CD4-positive, alpha-beta memory T cell (primary cell): ENCODE measurements at regions not wholly inside any gene's neighbourhood (a gene's known extent, or its start where the extent isn't known, plus 50 kb on each side); places are given as distances from the start of the nearest gene placed in this dataset.
"Not testable (repeated sequence)": the region's sequence is repeated elsewhere in the genome, so short reads cannot be mapped to it uniquely, and the experiment has no call there.

Source experiments
- CTCF ChIA-PET: fragments of 350-600 bp; sonication (Branson Sonifier 250); formaldehyde crosslinking; loops from one replicate; lab custom pipeline; 2021; ENCODE audit warnings: inconsistent platforms; ENCODE audit not compliant: partially characterized antibody; lab: Charles Lee
- POLR2A ChIA-PET: fragments of 350-600 bp; sonication (Branson Sonifier 250); formaldehyde crosslinking; loops from one replicate; lab custom pipeline; 2021; ENCODE audit not compliant: partially characterized antibody; lab: Charles Lee
- DNase-seq, 5 donors: peaks; one replicate each; pipeline versions ENCODE4 v3.0.0 to v3.0.0-alpha.2; 2020 to 2022; ENCODE audit warnings: mixed read lengths in 1 of 5
- H3K27ac ChIP-seq: one replicate; pipeline ENCODE4 v1.7.0; 2013; ENCODE audit warnings: low read depth, low read length
- H3K27me3 ChIP-seq: 2 replicates; pipeline ENCODE4 v1.7.0; 2013; ENCODE audit warnings: mild to moderate bottlenecking, low read length, moderate library complexity; ENCODE audit not compliant: insufficient read depth
- H3K36me3 ChIP-seq: 2 replicates; pipeline ENCODE4 v1.7.0; 2013; ENCODE audit warnings: mild to moderate bottlenecking, low read length, moderate library complexity; ENCODE audit not compliant: insufficient read depth
- H3K4me1 ChIP-seq: 2 replicates; pipeline ENCODE4 v1.7.0; 2013; ENCODE audit warnings: mild to moderate bottlenecking, low read length, moderate library complexity; ENCODE audit not compliant: insufficient read depth
- H3K4me3 ChIP-seq, 2 donors: one replicate each; pipeline ENCODE4 v1.7.0; 2013; ENCODE audit warnings: low read length in 2 of 2, mild to moderate bottlenecking in 1 of 2
- H3K9me3 ChIP-seq, 2 donors: one replicate each; pipeline ENCODE4 v1.7.0; 2013; ENCODE audit warnings: low read length in 2 of 2, control low read depth in 1 of 2; ENCODE audit not compliant: control insufficient read depth in 1 of 2
- H3K27ac Mint-ChIP-seq, 7 donors: one replicate each; pipeline ENCODE4 v1.8.0; 2020 to 2021; ENCODE audit warnings: mixed read lengths in 7 of 7, mild to moderate bottlenecking in 6 of 7, inconsistent platforms in 3 of 7, moderate library complexity in 3 of 7
- H3K27me3 Mint-ChIP-seq, 2 donors: one replicate each; pipeline ENCODE4 v1.8.0; 2020 to 2021; ENCODE audit warnings: mixed read lengths in 2 of 2
- H3K36me3 Mint-ChIP-seq, 2 donors: one replicate each; pipeline ENCODE4 v1.8.0; 2020 to 2021; ENCODE audit warnings: mixed read lengths in 2 of 2, inconsistent platforms in 1 of 2, mild to moderate bottlenecking in 1 of 2
- H3K4me1 Mint-ChIP-seq, 4 donors: one replicate each; pipeline ENCODE4 v1.8.0; 2020 to 2021; ENCODE audit warnings: mixed read lengths in 4 of 4, mild to moderate bottlenecking in 1 of 4
- H3K4me3 Mint-ChIP-seq, 8 donors: one replicate each; pipeline ENCODE4 v1.8.0; 2020 to 2021; ENCODE audit warnings: mixed read lengths in 8 of 8, mild to moderate bottlenecking in 7 of 8, moderate library complexity in 6 of 8, inconsistent platforms in 3 of 8
- H3K9me3 Mint-ChIP-seq, 8 donors: one replicate each; pipeline ENCODE4 v1.8.0; 2020 to 2021; ENCODE audit warnings: mixed read lengths in 8 of 8, mild to moderate bottlenecking in 5 of 8, inconsistent platforms in 3 of 8, moderate library complexity in 1 of 8
- intact Hi-C: fragments of 100-400 bp; cut with micrococcal nuclease; formaldehyde crosslinking; loops from one replicate; pipeline ENCODE4 v1.15.1; 2023

DNA sequence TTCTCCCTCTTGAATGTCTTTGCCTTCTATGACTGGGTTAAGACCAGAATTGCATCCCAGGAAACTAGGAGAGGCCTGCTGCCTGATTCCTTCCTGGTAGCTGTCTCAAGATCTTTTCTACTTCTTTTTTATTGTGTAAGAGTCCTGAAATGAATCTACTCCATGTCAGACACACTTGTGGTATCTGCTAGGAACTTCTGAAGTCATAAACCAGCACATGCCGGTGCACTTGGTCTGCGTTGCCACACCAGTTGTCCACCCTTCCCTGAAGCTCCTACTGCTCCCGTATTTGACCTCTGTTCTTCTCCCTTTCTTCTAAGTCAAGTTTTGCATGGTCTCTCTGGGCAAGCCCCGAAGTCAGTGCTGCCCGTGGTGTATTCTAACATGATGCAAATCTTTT lies 644.2 kb downstream of the ETS1 start:
- Mint-ChIP-seq H3K36me3 (no peaks in the 10 kb centered on the region), H3K27ac (no peak overlapping the region), H3K9me3 (peaks cover 0 to 2% (median 0%) of the 10 kb centered on the region in 8 donors), H3K27me3 (peaks cover 5 to 8% of the 10 kb centered on the region in 2 donors), H3K4me3 (no peak overlapping the region), H3K4me1 (no peaks in the 10 kb centered on the region)
- Histone ChIP-seq H3K27ac (no peak overlapping the region), H3K4me3 (no peak overlapping the region), H3K4me1 (no peaks in the 10 kb centered on the region), H3K27me3 (no peaks in the 10 kb centered on the region), H3K36me3 (no peaks in the 10 kb centered on the region), H3K9me3 (no peaks in the 10 kb centered on the region)
- ChIA-PET CTCF (no interaction called here), POLR2A (no interaction called here)
- intact Hi-C loops = no loop called here
- no peak for DNase-seq

DNA sequence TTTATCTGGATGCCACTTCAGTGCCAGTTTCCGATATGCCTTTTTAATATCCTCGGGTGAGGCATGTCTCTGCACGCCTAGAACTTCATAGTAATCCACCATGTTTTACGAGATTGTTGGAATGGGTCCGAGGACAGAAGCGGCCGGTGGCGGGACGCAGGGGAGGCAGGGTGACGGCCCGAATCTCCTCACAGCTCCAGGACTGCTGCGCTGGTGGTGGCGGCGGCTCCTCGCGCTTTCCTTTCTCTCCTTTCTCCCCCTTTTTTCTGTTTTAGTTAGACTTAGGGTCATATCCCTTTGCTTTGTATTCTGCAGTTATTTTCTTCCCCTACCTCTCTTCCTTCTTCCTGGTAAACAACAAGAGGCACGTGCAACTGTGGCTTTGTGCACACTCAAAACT lies 645.8 kb downstream of the ETS1 start:
- intact Hi-C loops = not testable (repeated sequence)

DNA sequence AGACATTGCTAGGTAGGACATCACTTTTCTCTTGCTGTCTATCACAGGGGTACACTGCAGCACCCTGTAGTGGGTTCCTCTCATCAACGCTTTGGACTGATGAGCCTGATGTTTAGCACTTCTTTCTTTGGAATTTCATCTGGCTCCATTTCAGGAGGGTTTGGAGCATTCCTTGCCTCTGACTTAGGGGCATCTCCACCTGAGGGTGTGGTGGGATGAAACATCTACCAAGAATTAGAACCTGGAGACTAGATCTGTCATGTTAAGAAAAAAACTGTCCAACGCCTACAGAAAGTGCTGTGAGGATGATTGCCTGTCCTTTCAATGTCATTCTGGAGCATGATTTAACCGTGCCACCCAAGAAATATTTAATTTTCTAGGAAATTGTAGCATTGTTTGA lies 648.4 kb downstream of the ETS1 start:
- Histone ChIP-seq H3K27me3 (no peaks in the 10 kb centered on the region), H3K4me3 (no peak overlapping the region), H3K9me3 (no peaks in the 10 kb centered on the region), H3K36me3 (no peaks in the 10 kb centered on the region), H3K27ac (no peak overlapping the region), H3K4me1 (no peaks in the 10 kb centered on the region)
- peaks cover 11 to 13% of the 10 kb centered on the region in 2 donors for H3K27me3 Mint-ChIP-seq
- H3K4me3 Mint-ChIP-seq = no peak overlapping the region
- intact Hi-C loops = no loop called here
- CTCF ChIA-PET = no interaction called here
- peak overlapping the region in 1 of 7 donors; percentile 20 for H3K27ac Mint-ChIP-seq
- no peaks in the 10 kb centered on the region for H3K36me3 Mint-ChIP-seq
- no peak for DNase-seq
- POLR2A ChIA-PET = no interaction called here
- H3K9me3 Mint-ChIP-seq = peaks cover 0 to 2% (median 0%) of the 10 kb centered on the region in 8 donors
- no peaks in the 10 kb centered on the region for H3K4me1 Mint-ChIP-seq

More for the DNA sequence above, 645.8 kb downstream of the ETS1 start:
- H3K4me1 Mint-ChIP-seq, H3K27ac Mint-ChIP-seq, CTCF ChIA-PET, H3K27me3 Mint-ChIP-seq, DNase-seq, H3K9me3 ChIP-seq, H3K4me3 Mint-ChIP-seq, H3K27ac ChIP-seq, H3K4me1 ChIP-seq, POLR2A ChIA-PET, H3K27me3 ChIP-seq, H3K9me3 Mint-ChIP-seq, H3K36me3 ChIP-seq, H3K4me3 ChIP-seq, H3K36me3 Mint-ChIP-seq: not testable (repeated sequence)

DNA sequence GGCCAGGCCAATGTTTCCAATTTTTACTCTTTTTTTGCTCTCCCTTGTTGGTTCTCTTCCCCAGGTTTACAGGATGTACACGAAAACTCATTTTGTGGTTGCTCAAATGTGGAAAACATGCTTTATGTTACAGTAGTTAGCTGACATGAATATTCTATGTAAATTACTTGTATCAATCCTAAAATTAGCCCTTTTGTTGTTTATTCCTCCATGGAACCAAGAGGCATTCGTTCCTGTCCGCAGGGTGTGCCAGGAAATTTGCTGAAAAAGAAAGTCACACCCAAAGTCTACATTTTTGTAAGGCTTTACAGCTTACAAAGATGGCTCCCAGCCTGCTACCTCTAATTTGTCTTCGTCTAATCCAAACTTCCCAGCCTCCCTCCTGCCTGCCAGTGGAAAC lies 652.3 kb downstream of the ETS1 start:
- ChIA-PET CTCF (no interaction called here), POLR2A (no interaction called here)
- Histone ChIP-seq H3K4me3 (no peak overlapping the region), H3K27me3 (no peaks in the 10 kb centered on the region), H3K9me3 (no peaks in the 10 kb centered on the region), H3K27ac (no peak overlapping the region), H3K4me1 (no peaks in the 10 kb centered on the region), H3K36me3 (no peaks in the 10 kb centered on the region)
- H3K27me3 Mint-ChIP-seq = peaks cover 12 to 13% of the 10 kb centered on the region in 2 donors
- H3K4me3 Mint-ChIP-seq = no peak overlapping the region
- H3K36me3 Mint-ChIP-seq = no peaks in the 10 kb centered on the region
- intact Hi-C loops = no loop called here
- no peak overlapping the region for H3K27ac Mint-ChIP-seq
- no peaks in the 10 kb centered on the region for H3K4me1 Mint-ChIP-seq
- no peak for DNase-seq
- H3K9me3 Mint-ChIP-seq = no peaks in the 10 kb centered on the region

DNA sequence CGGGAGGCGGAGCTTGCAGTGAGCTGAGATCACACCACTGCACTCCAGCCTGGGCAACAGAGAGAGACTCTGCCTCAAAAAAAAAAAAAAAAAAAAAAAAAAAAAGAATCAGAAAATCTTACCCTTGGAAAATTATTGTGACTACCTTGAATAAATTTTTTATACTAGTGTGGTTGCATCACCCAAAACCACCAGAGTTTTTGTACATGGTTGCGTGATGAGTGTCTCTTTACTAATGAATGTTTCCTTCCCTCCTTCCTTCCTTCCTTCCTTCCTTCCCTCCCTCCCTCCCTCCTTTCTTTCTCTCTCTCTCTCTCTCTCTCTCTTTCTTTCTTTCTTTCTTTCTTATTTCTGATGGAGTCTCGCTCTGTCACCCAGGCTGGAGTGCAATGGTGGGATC lies 653.4 kb downstream of the ETS1 start:
- H3K4me3 Mint-ChIP-seq, H3K9me3 Mint-ChIP-seq, H3K27ac Mint-ChIP-seq, CTCF ChIA-PET, H3K4me1 Mint-ChIP-seq, H3K36me3 ChIP-seq, DNase-seq, intact Hi-C loops, H3K4me3 ChIP-seq, H3K36me3 Mint-ChIP-seq, H3K9me3 ChIP-seq, POLR2A ChIA-PET, H3K27ac ChIP-seq, H3K27me3 ChIP-seq, H3K4me1 ChIP-seq: not testable (repeated sequence)
- peaks cover 10 to 18% of the 10 kb centered on the region in 2 donors for H3K27me3 Mint-ChIP-seq

DNA sequence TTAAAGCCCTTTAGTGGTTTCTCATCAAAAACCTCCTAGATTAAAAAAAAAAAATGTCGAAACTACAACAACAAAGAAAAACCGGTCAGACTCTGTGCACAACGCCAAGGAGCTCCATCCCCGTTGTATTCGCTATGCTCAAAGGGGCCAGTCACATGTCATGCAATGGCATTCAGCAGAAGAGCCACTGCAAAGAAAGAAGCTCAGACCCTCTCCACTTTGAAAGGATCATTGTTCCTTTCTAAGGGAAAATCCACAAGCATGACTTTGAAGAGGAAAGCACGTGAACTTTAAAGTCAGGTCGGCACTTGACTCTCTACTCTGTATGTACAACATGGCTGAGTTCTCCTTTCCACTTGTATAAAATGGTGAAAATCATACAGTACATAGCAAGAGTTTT lies 655.6 kb downstream of the ETS1 start:
- Mint-ChIP-seq H3K4me3 (no peak overlapping the region), H3K27ac (no peak overlapping the region), H3K27me3 (peaks cover 11 to 20% of the 10 kb centered on the region in 2 donors), H3K4me1 (no peaks in the 10 kb centered on the region), H3K36me3 (no peaks in the 10 kb centered on the region), H3K9me3 (no peaks in the 10 kb centered on the region)
- ChIA-PET CTCF (no interaction called here), POLR2A (no interaction called here)
- intact Hi-C loops = no loop called here
- Histone ChIP-seq H3K9me3 (no peaks in the 10 kb centered on the region), H3K27ac (no peak overlapping the region), H3K4me1 (no peaks in the 10 kb centered on the region), H3K27me3 (no peaks in the 10 kb centered on the region), H3K36me3 (no peaks in the 10 kb centered on the region), H3K4me3 (no peak overlapping the region)
- no peak for DNase-seq

DNA sequence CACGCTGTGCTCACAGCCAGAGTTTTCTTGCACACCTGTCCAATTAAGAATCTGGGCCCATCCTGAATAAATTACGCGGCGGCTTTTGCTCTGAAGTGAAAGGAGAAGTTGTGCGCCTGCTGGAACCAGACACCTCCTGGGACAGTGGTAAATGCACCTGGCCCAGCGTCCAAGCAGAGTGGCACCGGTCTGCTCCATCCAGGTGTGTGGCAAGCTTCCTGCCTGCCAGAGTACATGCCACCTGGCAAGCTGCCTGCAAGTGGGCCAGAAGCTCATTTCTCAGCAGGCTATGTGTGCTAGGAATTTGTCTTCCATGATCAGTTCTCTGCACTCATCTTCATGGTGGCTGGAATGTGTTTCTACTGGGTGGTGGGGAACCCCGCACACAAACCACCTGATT lies 660.6 kb downstream of the ETS1 start:
- Mint-ChIP-seq H3K36me3 (no peaks in the 10 kb centered on the region), H3K27ac (no peak overlapping the region), H3K4me3 (no peak overlapping the region), H3K4me1 (no peaks in the 10 kb centered on the region), H3K9me3 (peaks cover 0 to 5% (median 1%) of the 10 kb centered on the region in 8 donors), H3K27me3 (peaks cover 9 to 10% of the 10 kb centered on the region in 2 donors)
- ChIA-PET POLR2A (no interaction called here), CTCF (no interaction called here)
- no peak overlapping the region for H3K4me3 ChIP-seq
- H3K36me3 ChIP-seq = no peaks in the 10 kb centered on the region
- intact Hi-C loops = no loop called here
- H3K27me3 ChIP-seq = no peaks in the 10 kb centered on the region
- no peaks in the 10 kb centered on the region for H3K4me1 ChIP-seq
- no peaks in the 10 kb centered on the region for H3K9me3 ChIP-seq
- H3K27ac ChIP-seq = no peak overlapping the region
- DNase-seq = no peak

DNA sequence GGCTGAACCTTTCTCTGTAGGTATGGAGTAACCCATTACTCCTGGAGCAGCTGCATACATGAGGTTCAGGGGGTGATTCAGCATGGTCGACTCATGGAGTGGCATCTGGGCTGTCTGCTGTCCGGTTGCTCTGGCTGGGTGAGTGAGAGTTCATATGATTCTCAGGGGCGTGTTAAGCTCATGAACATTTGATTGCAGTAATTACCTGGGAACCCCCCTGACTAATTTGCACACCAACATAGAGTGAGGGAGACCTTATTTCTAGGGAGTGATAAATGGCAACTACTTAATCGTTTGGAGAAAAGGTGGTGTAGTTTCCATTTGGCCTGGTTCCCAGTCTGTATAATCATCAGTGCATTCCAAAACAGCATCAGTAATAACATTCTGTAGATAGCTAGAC lies 661.9 kb downstream of the ETS1 start:
- H3K9me3 ChIP-seq = no peaks in the 10 kb centered on the region
- Mint-ChIP-seq H3K9me3 (peaks cover 0 to 15% (median 4%) of the 10 kb centered on the region in 8 donors), H3K4me1 (no peaks in the 10 kb centered on the region), H3K36me3 (peaks cover 0 to 2% of the 10 kb centered on the region in 2 donors), H3K27ac (no peak overlapping the region), H3K27me3 (peaks cover 10 to 13% of the 10 kb centered on the region in 2 donors), H3K4me3 (no peak overlapping the region)
- H3K27ac ChIP-seq = no peak overlapping the region
- no peaks in the 10 kb centered on the region for H3K36me3 ChIP-seq
- H3K4me1 ChIP-seq = no peaks in the 10 kb centered on the region
- intact Hi-C loops = no loop called here
- ChIA-PET CTCF (no interaction called here), POLR2A (no interaction called here)
- no peak overlapping the region for H3K4me3 ChIP-seq
- no peaks in the 10 kb centered on the region for H3K27me3 ChIP-seq
- no peak for DNase-seq
